DOHH2 (cell line): ENCODE measurements at regions not wholly inside any gene's neighbourhood (a gene's known extent, or its start where the extent isn't known, plus 50 kb on each side); places are given as distances from the start of the nearest gene placed in this dataset.

Experiments
- H3F3A ChIP-seq: fragments of 200-600 bp; sonication (generic), shearing (Covaris generic); 2 replicates; pipeline ENCODE4 v1.6.0; 2016; ENCODE audit warnings: antibody characterized with exemption, mild to moderate bottlenecking; ENCODE audit not compliant: control insufficient read depth, insufficient read depth
- H3K27ac ChIP-seq: fragments of 200-600 bp; sonication (generic); 2 replicates; pipeline ENCODE4 v1.5.1; 2014; ENCODE audit warnings: low read depth, mild to moderate bottlenecking, low read length, moderate library complexity
- H3K27me3 ChIP-seq: fragments of 200-600 bp; sonication (generic); 2 replicates; pipeline ENCODE4 v1.6.1; 2014; ENCODE audit warnings: mild to moderate bottlenecking, low read length, mixed read lengths; ENCODE audit not compliant: control insufficient read depth
- H3K36me3 ChIP-seq: fragments of 200-600 bp; sonication (generic); 2 replicates; pipeline ENCODE4 v1.6.1; 2014; ENCODE audit warnings: mild to moderate bottlenecking, low read length, moderate library complexity, mixed read lengths; ENCODE audit not compliant: control insufficient read depth
- H3K4me1 ChIP-seq: fragments of 200-600 bp; sonication (generic); 2 replicates; pipeline ENCODE4 v1.6.1; 2014; ENCODE audit warnings: mild to moderate bottlenecking, low read length, mixed read lengths; ENCODE audit not compliant: control insufficient read depth
- H3K4me2 ChIP-seq: fragments of 200-600 bp; sonication (generic); 2 replicates; pipeline ENCODE4 v1.6.0; 2014; ENCODE audit warnings: mild to moderate bottlenecking, low read length, moderate library complexity
- H3K4me3 ChIP-seq: fragments of 200-600 bp; sonication (generic); 2 replicates; pipeline ENCODE4 v1.5.1; 2014; ENCODE audit warnings: mild to moderate bottlenecking, low read length, mixed read lengths
- H3K79me2 ChIP-seq: fragments of 200-600 bp; sonication (generic); 2 replicates; pipeline ENCODE4 v1.6.1; 2014; ENCODE audit warnings: mild to moderate bottlenecking, low read length, mixed read lengths; ENCODE audit not compliant: control insufficient read depth
- H3K9me2 ChIP-seq: fragments of 200-600 bp; sonication (generic); replicated peaks from 2 replicates; pipeline ENCODE4 v1.6.1; 2014; ENCODE audit warnings: mild to moderate bottlenecking, low read length, mixed read lengths; ENCODE audit not compliant: control insufficient read depth
- H3K9me3 ChIP-seq: fragments of 200-600 bp; sonication (generic); 2 replicates; pipeline ENCODE4 v1.6.1; 2014; ENCODE audit warnings: antibody characterized with exemption, low read length, mixed read lengths; ENCODE audit not compliant: control insufficient read depth, insufficient read depth
- H4K20me1 ChIP-seq: fragments of 200-600 bp; sonication (generic); 2 replicates; pipeline ENCODE4 v1.6.0; 2014; ENCODE audit warnings: low read depth, mild to moderate bottlenecking, antibody characterized with exemption, low read length, moderate library complexity; ENCODE audit not compliant: control insufficient read depth, insufficient read depth
- EZH2phosphoT487 ChIP-seq: fragments of 200-600 bp; sonication (generic); IDR thresholded peaks from 2 replicates; pipeline ENCODE4 v1.6.1; 2017; ENCODE audit warnings: borderline replicate concordance, mild to moderate bottlenecking, antibody characterized with exemption, low read length, moderate library complexity, mixed read lengths
- TF ChIP-seq, protein P1 (sequence below): fragments of 200-600 bp; sonication (generic); IDR thresholded peaks from one replicate; pipeline ENCODE4 v1.5.1; 2014; ENCODE audit warnings: antibody characterized with exemption, mild to moderate bottlenecking, low read depth, low read length; ENCODE audit not compliant: poor library complexity, severe bottlenecking

DNA sequence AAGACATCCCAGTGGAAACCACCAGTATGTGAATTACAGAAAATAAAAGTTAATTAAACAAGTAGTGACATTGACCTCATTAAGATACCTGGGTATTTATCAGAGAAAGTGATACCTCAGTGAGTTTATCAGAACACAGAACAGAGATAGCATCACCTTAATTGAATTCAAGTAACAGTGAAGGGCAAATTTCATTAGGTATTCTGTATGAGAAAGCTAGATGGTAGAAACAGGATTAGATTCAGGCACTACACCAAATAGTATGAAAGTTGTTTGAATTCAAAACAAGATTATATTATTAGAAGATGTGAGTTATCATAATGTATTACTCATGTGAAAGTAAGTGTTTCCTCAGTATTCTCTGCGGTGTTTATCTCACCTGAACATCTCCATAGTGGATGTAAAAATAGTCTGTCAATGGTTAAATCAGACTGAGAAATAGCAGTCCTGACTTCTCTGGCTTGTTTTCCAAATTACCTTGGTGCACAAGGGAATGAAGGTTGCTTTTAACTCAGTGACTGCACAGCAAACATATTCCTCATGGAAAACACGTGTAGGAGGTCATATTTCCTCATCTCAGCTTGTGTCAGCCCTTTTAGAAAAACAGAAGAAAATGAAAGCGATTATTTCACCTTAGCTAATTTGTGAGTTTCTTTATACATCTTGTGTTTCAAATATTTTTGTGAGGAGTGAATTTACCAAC is 79.9 kb upstream of the PCDH18 start:
- H3K27ac ChIP-seq: no peak overlapping the region

DNA sequence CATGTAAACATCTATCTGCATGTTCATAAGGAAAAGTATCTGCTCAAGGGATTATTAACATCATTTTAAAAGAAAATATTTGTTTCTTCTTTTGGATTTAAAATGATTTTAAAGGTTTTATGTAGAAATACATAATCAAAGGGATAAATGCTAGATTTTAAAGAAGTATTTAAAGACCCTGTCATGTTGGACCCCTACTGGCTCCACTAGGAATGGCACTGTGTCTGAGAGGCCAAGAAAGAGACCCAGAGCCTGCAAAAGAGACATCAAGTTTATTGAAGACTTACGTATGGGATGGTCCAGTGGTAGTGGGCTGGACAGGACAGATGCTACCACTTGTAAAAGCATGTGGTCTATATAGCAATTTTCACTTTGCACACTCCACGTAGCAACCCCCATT is 78.7 kb upstream of the PCDH18 start:
- Histone ChIP-seq H3K4me1 (no peaks in the 10 kb centered on the region), H4K20me1 (no peaks in the 10 kb centered on the region), H3K79me2 (no peaks in the 10 kb centered on the region), H3K27ac (no peak overlapping the region), H3K4me3 (no peak overlapping the region), H3K27me3 (no peaks in the 10 kb centered on the region), H3F3A (no peaks in the 10 kb centered on the region), H3K4me2 (no peak overlapping the region), H3K36me3 (no peaks in the 10 kb centered on the region), H3K9me3 (no peaks in the 10 kb centered on the region), H3K9me2 (no peaks in the 10 kb centered on the region)
- TF ChIP-seq EZH2phosphoT487: no peak
- TF ChIP-seq, protein P1, sequence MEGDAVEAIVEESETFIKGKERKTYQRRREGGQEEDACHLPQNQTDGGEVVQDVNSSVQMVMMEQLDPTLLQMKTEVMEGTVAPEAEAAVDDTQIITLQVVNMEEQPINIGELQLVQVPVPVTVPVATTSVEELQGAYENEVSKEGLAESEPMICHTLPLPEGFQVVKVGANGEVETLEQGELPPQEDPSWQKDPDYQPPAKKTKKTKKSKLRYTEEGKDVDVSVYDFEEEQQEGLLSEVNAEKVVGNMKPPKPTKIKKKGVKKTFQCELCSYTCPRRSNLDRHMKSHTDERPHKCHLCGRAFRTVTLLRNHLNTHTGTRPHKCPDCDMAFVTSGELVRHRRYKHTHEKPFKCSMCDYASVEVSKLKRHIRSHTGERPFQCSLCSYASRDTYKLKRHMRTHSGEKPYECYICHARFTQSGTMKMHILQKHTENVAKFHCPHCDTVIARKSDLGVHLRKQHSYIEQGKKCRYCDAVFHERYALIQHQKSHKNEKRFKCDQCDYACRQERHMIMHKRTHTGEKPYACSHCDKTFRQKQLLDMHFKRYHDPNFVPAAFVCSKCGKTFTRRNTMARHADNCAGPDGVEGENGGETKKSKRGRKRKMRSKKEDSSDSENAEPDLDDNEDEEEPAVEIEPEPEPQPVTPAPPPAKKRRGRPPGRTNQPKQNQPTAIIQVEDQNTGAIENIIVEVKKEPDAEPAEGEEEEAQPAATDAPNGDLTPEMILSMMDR: no peak

More for the DNA sequence above, 79.9 kb upstream of the PCDH18 start:
- H4K20me1 ChIP-seq: no peaks in the 10 kb centered on the region
- no peaks in the 10 kb centered on the region for H3F3A ChIP-seq
- no peaks in the 10 kb centered on the region for H3K79me2 ChIP-seq
- H3K9me2 ChIP-seq: no peaks in the 10 kb centered on the region
- no peak overlapping the region for H3K4me2 ChIP-seq
- H3K27me3 ChIP-seq: no peaks in the 10 kb centered on the region
- no peaks in the 10 kb centered on the region for H3K36me3 ChIP-seq
- no peak overlapping the region for H3K4me3 ChIP-seq
- no peaks in the 10 kb centered on the region for H3K9me3 ChIP-seq
- TF ChIP-seq, protein P1: no peak
- TF ChIP-seq EZH2phosphoT487: no peak
- no peaks in the 10 kb centered on the region for H3K4me1 ChIP-seq

DNA sequence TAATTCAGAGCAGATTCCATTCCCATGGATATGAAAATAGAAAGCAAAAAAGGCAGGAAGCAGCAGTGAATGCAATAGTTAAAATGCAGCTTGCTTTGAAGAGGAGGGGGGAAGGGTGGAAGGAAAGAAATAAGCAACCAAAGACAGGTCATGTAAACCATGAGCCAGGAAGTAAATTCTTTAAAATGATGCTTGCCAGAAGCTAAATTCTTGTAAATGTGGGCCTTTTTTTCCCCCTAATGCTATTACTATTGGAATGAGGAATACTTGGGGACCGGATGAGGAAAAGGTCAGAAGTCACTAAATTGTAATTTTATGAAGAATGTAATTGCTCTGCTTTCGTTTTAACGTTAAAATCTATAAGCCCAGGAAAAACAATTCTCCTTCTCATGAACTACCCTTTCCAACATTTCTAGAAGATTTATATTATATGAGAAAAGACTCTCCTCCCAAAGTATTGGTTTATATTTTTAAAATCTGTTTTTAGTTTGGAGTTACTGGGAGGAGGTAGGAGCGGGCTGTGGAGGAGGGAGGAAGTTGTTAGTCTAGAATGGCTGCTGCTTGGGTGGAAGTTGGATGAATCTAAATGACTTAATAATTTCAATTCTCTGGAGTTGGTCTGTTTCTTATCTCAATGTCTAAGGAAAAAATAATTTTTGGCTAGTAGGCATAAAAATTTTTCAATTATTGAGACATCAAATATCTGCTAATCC is 77.6 kb upstream of the PCDH18 start:
- no peaks in the 10 kb centered on the region for H3K79me2 ChIP-seq
- TF ChIP-seq, protein P1: no peak
- no peak for TF ChIP-seq EZH2phosphoT487
- H3K9me3 ChIP-seq: no peaks in the 10 kb centered on the region
- H3F3A ChIP-seq: no peaks in the 10 kb centered on the region
- no peaks in the 10 kb centered on the region for H3K9me2 ChIP-seq
- H3K27ac ChIP-seq: no peak overlapping the region
- no peaks in the 10 kb centered on the region for H3K4me1 ChIP-seq
- H3K36me3 ChIP-seq: no peaks in the 10 kb centered on the region
- H4K20me1 ChIP-seq: no peaks in the 10 kb centered on the region
- H3K4me2 ChIP-seq: no peak overlapping the region
- no peaks in the 10 kb centered on the region for H3K27me3 ChIP-seq
- no peak overlapping the region for H3K4me3 ChIP-seq
